ENCODE measurements at regions not wholly inside any gene's neighbourhood (a gene's known extent, or its start where the extent isn't known, plus 50 kb on each side); places are given as distances from the start of the nearest gene placed in this dataset.

GRCh38 chr12:107931761-107932160 is 157.3 kb downstream of the ASCL4 start:
- H3K27me3 ChIP-seq (replicated peaks; ENCODE audit: insufficient read depth) = no peaks in the 10 kb centered on the region
- intact Hi-C loops (cut with DNase I) = no loop called here
- DNase-seq (ENCODE audit: low spot score) = no peak
- H3K9me3 ChIP-seq = no peaks in the 10 kb centered on the region
- 74% methylated on average over 5 of the region's 5 CpGs for WGBS
- TF ChIP-seq CTCF (IDR thresholded peaks at IDR 0.05) = no peak
- TF ChIP-seq POLR2AphosphoS5 (IDR thresholded peaks at IDR 0.05) = no peak
- TF ChIP-seq POLR2A (IDR thresholded peaks at IDR 0.05) = no peak
- no peak overlapping the region for H3K27ac ChIP-seq
- H3K36me3 ChIP-seq = no peaks in the 10 kb centered on the region
- H3K4me3 ChIP-seq = no peak overlapping the region
- H3K4me1 ChIP-seq (replicated peaks) = no peaks in the 10 kb centered on the region

GRCh38 chr12:107938446-107938845 is 163.9 kb downstream of the ASCL4 start:
- 48% methylated on average over 1 of the region's 1 CpG for WGBS
- Histone ChIP-seq H3K27me3 (replicated peaks; ENCODE audit: insufficient read depth) (no peaks in the 10 kb centered on the region), H3K36me3 (no peaks in the 10 kb centered on the region), H3K27ac (no peak overlapping the region), H3K9me3 (no peaks in the 10 kb centered on the region), H3K4me1 (replicated peaks) (no peaks in the 10 kb centered on the region), H3K4me3 (no peak overlapping the region)
- TF ChIP-seq POLR2A (IDR thresholded peaks at IDR 0.05) = no peak
- TF ChIP-seq POLR2AphosphoS5 (IDR thresholded peaks at IDR 0.05) = no peak
- no peak for TF ChIP-seq CTCF (IDR thresholded peaks at IDR 0.05)
- DNase-seq (ENCODE audit: low spot score) = no peak
- intact Hi-C loops (cut with DNase I) = no loop called here

- Histone ChIP-seq H3K27ac (no peak overlapping the region), H3K4me1 (replicated peaks) (no peaks in the 10 kb centered on the region), H3K4me3 (no peak overlapping the region), H3K27me3 (replicated peaks; ENCODE audit: insufficient read depth) (no peaks in the 10 kb centered on the region), H3K9me3 (no peaks in the 10 kb centered on the region), H3K36me3 (no peaks in the 10 kb centered on the region)
- intact Hi-C loops (cut with DNase I) = no loop called here
- 82% methylated on average over 12 of the region's 12 CpGs for WGBS
- DNase-seq (ENCODE audit: low spot score) = no peak
- TF ChIP-seq POLR2A (IDR thresholded peaks at IDR 0.05) (no peak), CTCF (IDR thresholded peaks at IDR 0.05) (no peak), POLR2AphosphoS5 (IDR thresholded peaks at IDR 0.05) (no peak)
Measured at GRCh38 chr12:107948391-107948945, 174.0 kb downstream of the ASCL4 start.

- H3K4me3 ChIP-seq = no peak overlapping the region
- no peak for DNase-seq (ENCODE audit: low spot score)
- no peaks in the 10 kb centered on the region for H3K36me3 ChIP-seq
- intact Hi-C loops (cut with DNase I) = no loop called here
- TF ChIP-seq CTCF (IDR thresholded peaks at IDR 0.05) (no peak), POLR2A (IDR thresholded peaks at IDR 0.05) (no peak), POLR2AphosphoS5 (IDR thresholded peaks at IDR 0.05) (no peak)
- H3K9me3 ChIP-seq = no peaks in the 10 kb centered on the region
- H3K27ac ChIP-seq = no peak overlapping the region
- no peaks in the 10 kb centered on the region for H3K4me1 ChIP-seq (replicated peaks)
- 79% methylated on average over 2 of the region's 2 CpGs for WGBS
- no peaks in the 10 kb centered on the region for H3K27me3 ChIP-seq (replicated peaks; ENCODE audit: insufficient read depth)
Measured at GRCh38 chr12:107951024-107951423, 176.5 kb downstream of the ASCL4 start.

- Histone ChIP-seq H3K27ac (no peak overlapping the region), H3K36me3 (no peaks in the 10 kb centered on the region), H3K4me1 (replicated peaks) (no peaks in the 10 kb centered on the region), H3K9me3 (no peaks in the 10 kb centered on the region), H3K4me3 (no peak overlapping the region), H3K27me3 (replicated peaks; ENCODE audit: insufficient read depth) (no peaks in the 10 kb centered on the region)
- intact Hi-C loops (cut with DNase I) = no loop called here
- WGBS = 56% methylated on average over 6 of the region's 6 CpGs
- no peak for DNase-seq (ENCODE audit: low spot score)
- no peak for TF ChIP-seq POLR2A (IDR thresholded peaks at IDR 0.05)
Measured at GRCh38 chr12:107955966-107956643, 173.0 kb upstream of the WSCD2 start.
